ENCODE measurements at regions not wholly inside any gene's neighbourhood (a gene's known extent, or its start where the extent isn't known, plus 50 kb on each side); places are given as distances from the start of the nearest gene placed in this dataset.
"Not testable (repeated sequence)": the region's sequence is repeated elsewhere in the genome, so short reads cannot be mapped to it uniquely, and the experiment has no call there.

GRCh38 chr12:114835031-114835430 is 151.1 kb upstream of the TBX3 start:
- Histone ChIP-seq H3K9me3 (replicated peaks in 1 of 11) (peaks cover 8 to 15% (median 11%) of the 10 kb centered on the region in 11 experiments; a peak in 21 of 22 replicates), H3K4me2 (peak overlapping the region in 4 of 11 experiments; percentile 8 to 48 (median 21); a peak in 5 of 22 replicates), H3K36me3 (no peaks in the 10 kb centered on the region), H3K27ac (no peak overlapping the region), H3K27me3 (no peaks in the 10 kb centered on the region), H4K20me1 (no peaks in the 10 kb centered on the region), H3K4me3 (no peak overlapping the region), H3K9ac (no peak overlapping the region), H3K4me1 (peaks cover 0 to 10% (median 0%) of the 10 kb centered on the region in 10 experiments; a peak in 5 of 20 replicates)
- TF ChIP-seq Cebpa-rat (IDR thresholded peaks at IDR 0.05): no peak

GRCh38 chr12:114834621-114835020 is 150.6 kb upstream of the TBX3 start:
- Histone ChIP-seq H3K27me3 (no peaks in the 10 kb centered on the region), H3K4me2 (peak overlapping the region in 5 of 11 experiments; percentile 7 to 48 (median 10); a peak in 5 of 22 replicates), H3K9ac (no peak overlapping the region), H3K9me3 (replicated peaks in 1 of 11) (peaks cover 8 to 15% (median 11%) of the 10 kb centered on the region in 11 experiments; a peak in 21 of 22 replicates), H3K4me1 (peaks cover 0 to 10% (median 0%) of the 10 kb centered on the region in 10 experiments; a peak in 5 of 20 replicates), H3K36me3 (no peaks in the 10 kb centered on the region), H4K20me1 (no peaks in the 10 kb centered on the region), H3K4me3 (no peak overlapping the region), H3K27ac (no peak overlapping the region)
- TF ChIP-seq Cebpa-rat (IDR thresholded peaks at IDR 0.05): no peak

DNA sequence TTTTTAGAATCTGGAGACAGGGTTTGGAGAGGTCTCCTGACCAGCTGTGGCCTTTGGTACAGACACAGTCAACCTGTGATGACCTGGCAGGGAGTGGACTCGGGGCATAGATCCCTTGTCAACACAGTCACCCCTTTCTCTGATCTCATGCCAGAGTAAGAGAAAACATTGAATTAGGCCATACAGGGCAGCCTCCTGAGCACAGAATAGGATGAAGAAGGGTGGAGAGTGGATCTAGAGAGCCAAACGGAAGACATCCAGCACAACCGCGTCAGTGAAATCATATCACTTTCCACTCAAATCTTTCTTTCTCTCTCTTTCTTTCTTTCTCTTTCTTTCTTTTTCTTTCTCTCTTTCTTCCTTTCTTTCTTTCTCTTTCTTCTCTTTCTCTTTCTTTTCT is 145.9 kb upstream of the TBX3 start:
- Histone ChIP-seq H3K9me3 (replicated peaks in 1 of 11) (peaks cover 0 to 2% (median 0%) of the 10 kb centered on the region in 11 experiments; a peak in 4 of 22 replicates), H4K20me1 (no peaks in the 10 kb centered on the region), H3K4me2 (no peak overlapping the region), H3K27ac (no peak overlapping the region), H3K27me3 (no peaks in the 10 kb centered on the region), H3K36me3 (no peaks in the 10 kb centered on the region), H3K4me1 (peaks cover 0 to 6% (median 0%) of the 10 kb centered on the region in 10 experiments; a peak in 5 of 20 replicates), H3K4me3 (no peak overlapping the region), H3K9ac (no peak overlapping the region)
- no peak for TF ChIP-seq Cebpa-rat (IDR thresholded peaks at IDR 0.05)

DNA sequence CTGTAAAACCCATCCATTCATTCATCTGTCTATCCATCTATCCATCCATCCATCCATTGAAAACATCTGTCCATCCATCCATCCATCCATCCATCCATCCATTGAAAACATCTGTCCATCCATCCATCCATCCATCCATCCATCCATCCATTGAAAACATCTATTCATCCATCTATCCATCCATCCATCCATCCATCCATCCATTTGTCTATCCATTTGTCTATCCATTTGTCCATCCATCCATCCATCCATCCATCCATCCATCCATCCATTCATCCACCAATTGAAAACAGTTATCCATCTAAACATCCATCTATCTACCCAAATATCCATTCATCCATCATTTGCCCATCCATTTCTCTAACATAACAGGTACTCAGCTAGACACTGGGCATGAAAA is 145.3 kb upstream of the TBX3 start:
- not testable (repeated sequence) for H3K9me3 ChIP-seq (replicated peaks in 1 of 11); H3K27me3 ChIP-seq; H4K20me1 ChIP-seq; H3K9ac ChIP-seq; H3K4me3 ChIP-seq; H3K4me1 ChIP-seq; H3K36me3 ChIP-seq; H3K4me2 ChIP-seq; H3K27ac ChIP-seq

DNA sequence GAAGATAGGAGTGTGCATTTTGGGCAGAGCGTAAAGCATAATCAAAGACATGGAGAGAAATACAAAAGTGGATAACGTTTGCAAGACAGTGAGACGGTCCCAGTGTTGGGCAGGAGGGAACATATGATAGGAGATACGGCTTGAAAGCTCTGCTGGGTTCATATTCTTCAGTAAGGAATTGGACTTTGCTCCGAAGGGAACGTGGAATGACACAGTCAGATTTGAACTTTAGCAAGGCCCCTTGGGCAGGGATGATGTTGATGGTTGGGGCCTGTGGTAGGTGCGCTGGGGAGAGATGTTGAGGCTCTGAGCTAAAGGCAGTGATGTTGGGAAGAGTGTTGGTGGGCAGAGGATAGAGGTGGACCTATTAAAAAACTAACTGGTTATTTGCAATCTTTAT is 143.5 kb upstream of the TBX3 start:
- no peak overlapping the region for H3K27ac ChIP-seq
- no peak overlapping the region for H3K4me3 ChIP-seq
- H3K9ac ChIP-seq: no peak overlapping the region
- no peaks in the 10 kb centered on the region for H3K9me3 ChIP-seq (replicated peaks in 1 of 11)
- no peaks in the 10 kb centered on the region for H3K27me3 ChIP-seq
- no peaks in the 10 kb centered on the region for H3K4me1 ChIP-seq
- no peak overlapping the region for H3K4me2 ChIP-seq
- no peaks in the 10 kb centered on the region for H4K20me1 ChIP-seq
- H3K36me3 ChIP-seq: no peaks in the 10 kb centered on the region
- no peak for TF ChIP-seq Cebpa-rat (IDR thresholded peaks at IDR 0.05)

DNA sequence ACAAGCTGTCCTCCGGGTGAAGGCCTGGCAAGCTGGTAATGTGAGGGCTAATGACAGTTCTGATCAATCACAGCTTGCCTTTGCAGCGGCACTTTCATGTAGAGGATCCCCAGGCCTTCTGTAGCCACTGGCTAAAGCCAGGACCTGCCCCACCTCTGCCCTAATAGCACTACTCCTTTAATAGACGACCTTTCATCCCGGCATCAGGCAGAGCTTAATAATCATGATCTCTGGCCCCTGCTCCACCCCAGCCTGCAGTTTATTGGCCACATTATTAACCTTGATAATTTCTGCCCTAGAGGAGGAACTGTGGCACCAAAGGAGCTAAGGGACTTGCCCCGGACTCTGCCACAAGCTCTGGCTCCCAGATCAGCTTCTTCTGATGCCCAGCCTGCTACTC is 142.3 kb upstream of the TBX3 start:
- no peaks in the 10 kb centered on the region for H3K36me3 ChIP-seq
- TF ChIP-seq Cebpa-rat (IDR thresholded peaks at IDR 0.05): no peak
- H3K4me3 ChIP-seq: no peak overlapping the region
- H4K20me1 ChIP-seq: no peaks in the 10 kb centered on the region
- H3K4me1 ChIP-seq: peaks cover 0 to 4% (median 0%) of the 10 kb centered on the region in 10 experiments; a peak in 6 of 20 replicates
- no peak overlapping the region for H3K27ac ChIP-seq
- H3K4me2 ChIP-seq: no peak overlapping the region
- H3K27me3 ChIP-seq: no peaks in the 10 kb centered on the region
- no peak overlapping the region for H3K9ac ChIP-seq
- H3K9me3 ChIP-seq (replicated peaks in 1 of 11): no peaks in the 10 kb centered on the region

DNA sequence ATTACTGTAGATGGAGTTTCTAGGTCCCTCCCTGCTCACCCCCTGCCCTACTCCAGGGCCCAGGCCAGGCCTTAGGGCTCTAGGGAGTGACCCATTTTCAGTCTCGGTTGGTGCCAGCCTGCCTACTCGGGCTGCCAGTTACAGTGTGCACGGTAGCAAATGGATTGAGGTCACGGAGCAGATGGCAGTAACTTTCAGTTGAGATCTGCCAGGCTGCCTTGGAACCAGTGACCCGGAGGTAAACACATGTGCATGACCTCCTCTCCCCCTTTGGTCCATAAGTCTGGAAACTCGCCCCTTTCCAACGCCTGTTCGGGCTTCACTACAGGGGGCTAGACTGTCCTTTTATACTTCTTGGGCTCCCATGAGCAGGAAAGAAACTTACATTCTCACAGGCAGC is 139.7 kb upstream of the TBX3 start:
- no peaks in the 10 kb centered on the region for H3K36me3 ChIP-seq
- H3K4me1 ChIP-seq: peaks cover 0 to 15% (median 0%) of the 10 kb centered on the region in 10 experiments; a peak in 7 of 20 replicates
- H4K20me1 ChIP-seq: no peaks in the 10 kb centered on the region
- H3K27me3 ChIP-seq: no peaks in the 10 kb centered on the region
- H3K4me2 ChIP-seq: no peak overlapping the region
- H3K4me3 ChIP-seq: no peak overlapping the region
- H3K27ac ChIP-seq: no peak overlapping the region
- no peak for TF ChIP-seq Cebpa-rat (IDR thresholded peaks at IDR 0.05)
- no peak overlapping the region for H3K9ac ChIP-seq
- no peaks in the 10 kb centered on the region for H3K9me3 ChIP-seq (replicated peaks in 1 of 11)

DNA sequence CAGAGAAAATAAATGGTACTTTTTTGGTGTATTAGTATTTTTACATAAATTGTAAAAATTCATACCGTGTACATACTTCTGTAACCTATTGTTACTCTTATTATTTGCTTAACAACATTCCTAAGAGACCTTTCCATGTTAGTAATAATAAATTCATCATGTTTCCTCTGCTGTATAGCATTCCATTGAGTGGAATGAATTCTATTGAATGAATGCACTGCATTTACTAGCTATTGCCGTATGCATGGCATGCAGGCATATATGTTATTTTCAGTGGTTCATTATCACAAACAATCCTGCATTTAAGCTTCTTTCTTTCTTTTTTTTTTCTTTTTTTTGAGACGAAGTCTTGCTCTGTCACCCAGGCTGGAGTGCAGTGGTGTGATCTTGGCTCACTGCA is 137.6 kb upstream of the TBX3 start:
- H3K36me3 ChIP-seq: no peaks in the 10 kb centered on the region
- no peak overlapping the region for H3K4me3 ChIP-seq
- H3K27ac ChIP-seq: no peak overlapping the region
- no peak overlapping the region for H3K9ac ChIP-seq
- no peak for TF ChIP-seq Cebpa-rat (IDR thresholded peaks at IDR 0.05)
- H3K4me2 ChIP-seq: peak overlapping the region in 1 of 11 experiments; percentile 68; a peak in 2 of 22 replicates
- peaks cover 0 to 15% (median 0%) of the 10 kb centered on the region in 10 experiments; a peak in 7 of 20 replicates for H3K4me1 ChIP-seq
- no peaks in the 10 kb centered on the region for H3K27me3 ChIP-seq
- H3K9me3 ChIP-seq (replicated peaks in 1 of 11): no peaks in the 10 kb centered on the region
- H4K20me1 ChIP-seq: no peaks in the 10 kb centered on the region

DNA sequence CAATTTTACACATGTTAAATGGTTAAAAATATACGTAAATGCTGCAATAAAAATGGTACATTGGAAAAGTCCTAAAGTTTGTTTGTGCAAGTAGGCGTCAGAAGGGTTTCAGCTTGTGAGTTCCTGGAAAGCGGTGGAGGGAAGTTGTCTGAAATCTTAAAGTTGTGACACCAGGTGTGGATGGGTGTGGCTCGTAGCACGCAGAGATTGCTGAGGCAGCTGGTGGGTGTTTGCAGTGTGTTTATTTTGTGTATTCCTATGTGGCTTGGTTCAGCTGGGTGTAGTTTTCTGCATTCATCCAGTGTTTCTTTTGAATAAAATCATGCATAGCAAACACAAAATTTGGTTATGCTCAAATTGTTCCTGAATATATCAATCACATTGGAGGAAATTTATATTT is 136.8 kb upstream of the TBX3 start:
- Histone ChIP-seq H3K27me3 (no peaks in the 10 kb centered on the region), H3K9me3 (replicated peaks in 1 of 11) (no peaks in the 10 kb centered on the region), H4K20me1 (no peaks in the 10 kb centered on the region), H3K4me3 (no peak overlapping the region), H3K4me2 (peak overlapping the region in 5 of 11 experiments; percentile 8 to 68 (median 34); a peak in 6 of 22 replicates), H3K9ac (no peak overlapping the region), H3K27ac (no peak overlapping the region), H3K4me1 (peaks cover 0 to 15% (median 0%) of the 10 kb centered on the region in 10 experiments; a peak in 7 of 20 replicates), H3K36me3 (no peaks in the 10 kb centered on the region)
- TF ChIP-seq Cebpa-rat (IDR thresholded peaks at IDR 0.05): no peak

Measured in BLaER1 treated with 17β-estradiol and CSF1 and Interleukin-3, amounts not matched to agents 10 nM and 100 nM (cell line).